HEK293 (cell line): ENCODE measurements at regions not wholly inside any gene's neighbourhood (a gene's known extent, or its start where the extent isn't known, plus 50 kb on each side); places are given as distances from the start of the nearest gene placed in this dataset.
A peak's percentile ranks its signal among the peaks of the same experiment; 100 is the strongest.

Experiments used
- CTCF ChIA-PET: fragments of 350-600 bp; formaldehyde crosslinking; extraction: SDS; loops from one replicate; lab custom pipeline; 2021; ENCODE audit warnings: antibody characterized with exemption; lab: Yijun Ruan, JAX
- POLR2A ChIA-PET: fragments of 300-600 bp; formaldehyde crosslinking; extraction: SDS; loops from one replicate; lab custom pipeline; 2020; ENCODE audit warnings: antibody characterized with exemption, inconsistent platforms; lab: Yijun Ruan, JAX
- H3K27ac ChIP-seq: fragments of 200-500 bp; sonication (Bioruptor generic); 2 replicates; pipeline ENCODE4 v1.5.1; 2014; ENCODE audit warnings: low read depth, low read length, control low read depth, inconsistent platforms; ENCODE audit errors: extremely low read depth
- H3K36me3 ChIP-seq, 2 experiments: fragments of 200-500 bp in 1 of 2; sonication (Bioruptor generic) in 1 of 2; 1 replicate in 1 of 2; 2 replicates in 1 of 2; pipeline ENCODE4 v1.5.1; 2014 to 2017; ENCODE audit warnings: inconsistent platforms in 2 of 2, low read length in 2 of 2; ENCODE audit not compliant: control insufficient read depth in 2 of 2, insufficient read depth in 1 of 2
- H3K4me1 ChIP-seq: fragments of 200-500 bp; sonication (Bioruptor generic); 2 replicates; pipeline ENCODE4 v1.5.1; 2014; ENCODE audit warnings: mild to moderate bottlenecking, low read length, inconsistent platforms; ENCODE audit not compliant: control insufficient read depth, insufficient read depth
- H3K4me3 ChIP-seq: 2 replicates; pipeline ENCODE4 v1.5.1; 2011; ENCODE audit warnings: low read depth, mild to moderate bottlenecking, control low read depth, low read length, moderate library complexity
- H3K9me3 ChIP-seq: fragments of 200-500 bp; sonication (Bioruptor generic); 2 replicates; pipeline ENCODE4 v1.5.1; 2014; ENCODE audit warnings: low read depth, low read length, inconsistent platforms; ENCODE audit not compliant: control insufficient read depth, insufficient read depth
- ZNF169 ChIP-seq: fragments of 450-650 bp; formaldehyde crosslinking; IDR thresholded peaks from 2 replicates; pipeline ENCODE4 v1.5.1; 2016; ENCODE audit warnings: missing biosample characterization, missing genetic modification characterization
- ZNF248 ChIP-seq: fragments of 450-650 bp; formaldehyde crosslinking; IDR thresholded peaks from 2 replicates; pipeline ENCODE4 v1.5.1; 2017; ENCODE audit warnings: missing biosample characterization, missing genetic modification characterization
- ZNF654 ChIP-seq: fragments of 450-650 bp; formaldehyde crosslinking; IDR thresholded peaks from 2 replicates; pipeline ENCODE4 v1.5.1; 2016; ENCODE audit warnings: low read depth, missing biosample characterization, missing genetic modification characterization
- TF ChIP-seq, protein P1 (sequence below): fragments of 450-650 bp; formaldehyde crosslinking; IDR thresholded peaks from 2 replicates; pipeline ENCODE4 v1.5.1; 2016; ENCODE audit warnings: missing biosample characterization, missing genetic modification characterization
- TF ChIP-seq, protein P2 (sequence below): fragments of 450-650 bp; formaldehyde crosslinking; IDR thresholded peaks from 2 replicates; pipeline ENCODE4 v1.5.1; 2016; ENCODE audit warnings: missing biosample characterization, missing genetic modification characterization
- TF ChIP-seq, protein P3 (sequence below): fragments of 450-650 bp; formaldehyde crosslinking; IDR thresholded peaks from 2 replicates; pipeline ENCODE4 v1.5.1; 2016; ENCODE audit warnings: missing biosample characterization, missing genetic modification characterization

DNA sequence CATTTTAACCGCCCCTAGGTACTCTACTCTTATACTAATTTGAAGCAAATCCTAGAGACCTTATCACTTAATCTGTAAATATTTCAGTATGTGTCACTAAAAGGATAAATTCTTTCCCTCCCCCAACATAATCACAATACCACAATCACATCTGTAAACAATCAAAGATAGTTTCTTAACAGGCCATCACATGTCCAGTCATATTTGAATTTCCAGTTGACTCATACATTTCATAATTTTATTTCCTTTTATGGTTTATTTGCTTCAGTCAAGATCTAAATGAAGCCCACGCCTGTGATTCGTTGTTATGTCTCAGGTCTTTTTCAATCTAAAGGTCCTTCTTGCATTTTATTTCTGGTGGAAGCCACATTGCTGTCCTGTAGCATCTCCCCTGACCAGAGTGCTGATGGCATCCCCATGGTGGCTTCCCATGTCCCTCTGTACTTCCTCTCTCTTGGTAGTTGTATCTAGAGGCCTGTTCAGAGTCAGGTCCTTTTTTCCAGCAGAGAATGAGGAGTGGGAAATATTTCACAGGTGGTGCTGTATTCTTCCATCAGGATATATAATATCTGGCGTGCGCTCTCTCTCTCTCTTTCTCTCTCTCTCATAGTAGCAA, 128.6 kb upstream of the SLC22A23 start:
- Histone ChIP-seq H3K27ac (no peak overlapping the region), H3K9me3 (no peaks in the 10 kb centered on the region), H3K4me1 (peaks cover 7% of the 10 kb centered on the region; the same call in 1 of the 2 replicates), H3K36me3 (no peaks in the 10 kb centered on the region), H3K4me3 (no peak overlapping the region)
- POLR2A ChIA-PET: no interaction called here
- TF ChIP-seq, protein P1, sequence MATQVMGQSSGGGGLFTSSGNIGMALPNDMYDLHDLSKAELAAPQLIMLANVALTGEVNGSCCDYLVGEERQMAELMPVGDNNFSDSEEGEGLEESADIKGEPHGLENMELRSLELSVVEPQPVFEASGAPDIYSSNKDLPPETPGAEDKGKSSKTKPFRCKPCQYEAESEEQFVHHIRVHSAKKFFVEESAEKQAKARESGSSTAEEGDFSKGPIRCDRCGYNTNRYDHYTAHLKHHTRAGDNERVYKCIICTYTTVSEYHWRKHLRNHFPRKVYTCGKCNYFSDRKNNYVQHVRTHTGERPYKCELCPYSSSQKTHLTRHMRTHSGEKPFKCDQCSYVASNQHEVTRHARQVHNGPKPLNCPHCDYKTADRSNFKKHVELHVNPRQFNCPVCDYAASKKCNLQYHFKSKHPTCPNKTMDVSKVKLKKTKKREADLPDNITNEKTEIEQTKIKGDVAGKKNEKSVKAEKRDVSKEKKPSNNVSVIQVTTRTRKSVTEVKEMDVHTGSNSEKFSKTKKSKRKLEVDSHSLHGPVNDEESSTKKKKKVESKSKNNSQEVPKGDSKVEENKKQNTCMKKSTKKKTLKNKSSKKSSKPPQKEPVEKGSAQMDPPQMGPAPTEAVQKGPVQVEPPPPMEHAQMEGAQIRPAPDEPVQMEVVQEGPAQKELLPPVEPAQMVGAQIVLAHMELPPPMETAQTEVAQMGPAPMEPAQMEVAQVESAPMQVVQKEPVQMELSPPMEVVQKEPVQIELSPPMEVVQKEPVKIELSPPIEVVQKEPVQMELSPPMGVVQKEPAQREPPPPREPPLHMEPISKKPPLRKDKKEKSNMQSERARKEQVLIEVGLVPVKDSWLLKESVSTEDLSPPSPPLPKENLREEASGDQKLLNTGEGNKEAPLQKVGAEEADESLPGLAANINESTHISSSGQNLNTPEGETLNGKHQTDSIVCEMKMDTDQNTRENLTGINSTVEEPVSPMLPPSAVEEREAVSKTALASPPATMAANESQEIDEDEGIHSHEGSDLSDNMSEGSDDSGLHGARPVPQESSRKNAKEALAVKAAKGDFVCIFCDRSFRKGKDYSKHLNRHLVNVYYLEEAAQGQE (tag by site-specific recombination): 0 out of 2 replicates have a peak, but pooled peaks have one; percentile 20
- TF ChIP-seq ZNF248 (tag by site-specific recombination): no peak
- CTCF ChIA-PET: no interaction called here

DNA sequence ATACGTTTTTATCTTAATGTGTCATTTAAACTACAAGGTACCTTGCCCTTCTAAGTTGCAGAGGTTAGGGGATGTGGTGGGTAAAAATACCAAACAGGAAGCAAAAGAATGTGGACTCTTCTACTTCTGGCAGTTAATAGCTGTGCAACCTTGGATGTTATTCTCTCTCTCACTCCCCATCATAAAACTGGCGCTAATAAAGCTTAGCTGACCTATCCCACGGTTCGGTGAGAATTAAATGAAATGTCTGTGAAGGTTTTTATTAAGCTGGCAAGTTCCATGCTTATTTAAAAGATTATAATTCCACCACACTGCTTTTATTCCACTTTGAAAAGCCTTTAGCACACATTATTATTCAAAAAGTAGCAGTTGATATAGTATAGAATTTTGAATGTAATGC, 127.8 kb upstream of the SLC22A23 start:
- no peak for TF ChIP-seq ZNF654
- no peak for TF ChIP-seq ZNF169 (tag by site-specific recombination)
- no peak for TF ChIP-seq ZNF248 (tag by site-specific recombination)
- TF ChIP-seq, protein P2, sequence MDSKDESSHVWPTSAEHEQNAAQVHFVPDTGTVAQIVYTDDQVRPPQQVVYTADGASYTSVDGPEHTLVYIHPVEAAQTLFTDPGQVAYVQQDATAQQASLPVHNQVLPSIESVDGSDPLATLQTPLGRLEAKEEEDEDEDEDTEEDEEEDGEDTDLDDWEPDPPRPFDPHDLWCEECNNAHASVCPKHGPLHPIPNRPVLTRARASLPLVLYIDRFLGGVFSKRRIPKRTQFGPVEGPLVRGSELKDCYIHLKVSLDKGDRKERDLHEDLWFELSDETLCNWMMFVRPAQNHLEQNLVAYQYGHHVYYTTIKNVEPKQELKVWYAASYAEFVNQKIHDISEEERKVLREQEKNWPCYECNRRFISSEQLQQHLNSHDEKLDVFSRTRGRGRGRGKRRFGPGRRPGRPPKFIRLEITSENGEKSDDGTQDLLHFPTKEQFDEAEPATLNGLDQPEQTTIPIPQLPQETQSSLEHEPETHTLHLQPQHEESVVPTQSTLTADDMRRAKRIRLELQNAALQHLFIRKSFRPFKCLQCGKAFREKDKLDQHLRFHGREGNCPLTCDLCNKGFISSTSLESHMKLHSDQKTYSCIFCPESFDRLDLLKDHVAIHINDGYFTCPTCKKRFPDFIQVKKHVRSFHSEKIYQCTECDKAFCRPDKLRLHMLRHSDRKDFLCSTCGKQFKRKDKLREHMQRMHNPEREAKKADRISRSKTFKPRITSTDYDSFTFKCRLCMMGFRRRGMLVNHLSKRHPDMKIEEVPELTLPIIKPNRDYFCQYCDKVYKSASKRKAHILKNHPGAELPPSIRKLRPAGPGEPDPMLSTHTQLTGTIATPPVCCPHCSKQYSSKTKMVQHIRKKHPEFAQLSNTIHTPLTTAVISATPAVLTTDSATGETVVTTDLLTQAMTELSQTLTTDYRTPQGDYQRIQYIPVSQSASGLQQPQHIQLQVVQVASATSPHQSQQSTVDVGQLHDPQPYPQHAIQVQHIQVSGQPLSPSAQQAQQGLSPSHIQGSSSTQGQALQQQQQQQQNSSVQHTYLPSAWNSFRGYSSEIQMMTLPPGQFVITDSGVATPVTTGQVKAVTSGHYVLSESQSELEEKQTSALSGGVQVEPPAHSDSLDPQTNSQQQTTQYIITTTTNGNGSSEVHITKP (tag by site-specific recombination): 0 out of 2 replicates have a peak, but pooled peaks have one; percentile 19
- POLR2A ChIA-PET: no interaction called here
- CTCF ChIA-PET: no interaction called here
- Histone ChIP-seq H3K36me3 (no peaks in the 10 kb centered on the region), H3K9me3 (no peaks in the 10 kb centered on the region), H3K27ac (no peak overlapping the region), H3K4me3 (no peak overlapping the region), H3K4me1 (peaks cover 7% of the 10 kb centered on the region; the same call in 1 of the 2 replicates)

DNA sequence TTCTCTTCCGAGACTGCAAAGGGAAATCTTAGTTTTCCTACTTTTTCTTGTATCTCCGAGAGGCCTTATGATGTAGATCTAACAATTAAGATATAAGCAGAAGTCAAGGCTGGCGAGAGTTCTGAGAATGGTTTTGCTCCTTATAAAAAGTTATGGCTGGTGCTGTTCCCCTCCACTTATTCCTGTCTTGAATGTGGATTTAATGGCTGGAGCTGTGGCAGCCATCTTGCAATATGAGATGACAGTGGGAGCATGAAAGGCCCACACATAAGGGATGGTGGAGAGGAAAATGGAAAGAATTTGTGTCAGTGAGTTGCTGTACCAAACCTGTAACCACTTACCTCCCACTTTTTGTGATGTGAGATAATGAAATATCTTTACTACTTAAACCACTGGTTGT, 124.6 kb upstream of the SLC22A23 start:
- H3K9me3 ChIP-seq: no peaks in the 10 kb centered on the region
- CTCF ChIA-PET: interaction anchor here (0.7 kb wide), 1 partner anchor 172 kb away, joined by 3 read pairs; no protein-coding TSS in a partner anchor
- no peaks in the 10 kb centered on the region for H3K36me3 ChIP-seq
- POLR2A ChIA-PET: no interaction called here
- H3K27ac ChIP-seq: no peak overlapping the region
- peaks cover 7% of the 10 kb centered on the region; the same call in 1 of the 2 replicates for H3K4me1 ChIP-seq
- H3K4me3 ChIP-seq: no peak overlapping the region
- TF ChIP-seq, protein P3, sequence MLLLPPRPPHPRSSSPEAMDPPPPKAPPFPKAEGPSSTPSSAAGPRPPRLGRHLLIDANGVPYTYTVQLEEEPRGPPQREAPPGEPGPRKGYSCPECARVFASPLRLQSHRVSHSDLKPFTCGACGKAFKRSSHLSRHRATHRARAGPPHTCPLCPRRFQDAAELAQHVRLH (tag by site-specific recombination): 0 out of 2 replicates have a peak, but pooled peaks have one; percentile 74
- TF ChIP-seq, protein P2 (tag by site-specific recombination): no peak
- TF ChIP-seq, all 188 proteins: peak for 1
